ENCODE measurements at regions not wholly inside any gene's neighbourhood (a gene's known extent, or its start where the extent isn't known, plus 50 kb on each side); places are given as distances from the start of the nearest gene placed in this dataset.

DNA sequence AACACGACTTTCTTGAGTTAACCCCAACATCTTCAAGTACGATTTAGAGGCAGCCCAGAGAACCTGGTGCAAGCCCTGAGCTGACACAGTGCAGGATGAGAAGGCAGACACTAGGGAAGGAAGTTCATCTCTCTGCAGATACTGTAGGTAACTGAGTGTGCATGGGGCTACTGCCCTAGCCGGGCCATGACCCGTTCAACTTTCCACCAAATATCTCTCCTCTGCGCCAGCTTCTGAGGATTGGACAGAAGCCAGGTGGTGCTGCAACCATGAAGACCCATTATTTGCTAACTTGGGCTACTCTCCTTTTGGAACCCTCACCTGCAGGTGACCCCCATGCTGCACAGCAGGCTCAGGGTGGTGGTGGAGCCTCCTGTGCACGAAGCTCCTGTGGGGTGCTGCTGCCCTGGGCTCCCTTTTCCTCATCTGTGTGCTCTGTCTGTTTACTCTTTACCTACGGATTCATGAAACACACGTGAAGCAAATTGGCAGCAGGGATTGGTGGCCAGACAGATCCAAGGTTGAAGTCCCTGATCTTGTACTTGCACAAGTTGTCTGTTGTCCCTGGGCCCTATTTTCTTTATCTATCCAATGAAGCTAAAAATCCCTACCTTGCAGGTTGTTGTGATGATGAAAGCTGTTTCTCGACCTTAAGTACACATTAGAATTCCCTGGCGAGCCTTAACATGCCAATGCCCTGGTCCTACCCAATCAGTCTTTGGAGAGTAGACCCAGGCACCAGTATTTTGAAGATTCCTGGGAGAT, 227.8 kb downstream of the LACC1 start:
- TF ChIP-seq RAD21 (IDR thresholded peaks at IDR 0.05; ENCODE audit: low read depth) (no peak), NFIC (IDR thresholded peaks at IDR 0.05) (no peak), TCF12 (IDR thresholded peaks at IDR 0.05; ENCODE audit: low read depth) (no peak), FOXM1 (IDR thresholded peaks at IDR 0.05; ENCODE audit: borderline replicate concordance, low read depth) (no peak)
- TF ChIP-seq, protein P1, sequence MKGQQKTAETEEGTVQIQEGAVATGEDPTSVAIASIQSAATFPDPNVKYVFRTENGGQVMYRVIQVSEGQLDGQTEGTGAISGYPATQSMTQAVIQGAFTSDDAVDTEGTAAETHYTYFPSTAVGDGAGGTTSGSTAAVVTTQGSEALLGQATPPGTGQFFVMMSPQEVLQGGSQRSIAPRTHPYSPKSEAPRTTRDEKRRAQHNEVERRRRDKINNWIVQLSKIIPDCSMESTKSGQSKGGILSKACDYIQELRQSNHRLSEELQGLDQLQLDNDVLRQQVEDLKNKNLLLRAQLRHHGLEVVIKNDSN (IDR thresholded peaks at IDR 0.05): no peak
- TF ChIP-seq, protein P2, sequence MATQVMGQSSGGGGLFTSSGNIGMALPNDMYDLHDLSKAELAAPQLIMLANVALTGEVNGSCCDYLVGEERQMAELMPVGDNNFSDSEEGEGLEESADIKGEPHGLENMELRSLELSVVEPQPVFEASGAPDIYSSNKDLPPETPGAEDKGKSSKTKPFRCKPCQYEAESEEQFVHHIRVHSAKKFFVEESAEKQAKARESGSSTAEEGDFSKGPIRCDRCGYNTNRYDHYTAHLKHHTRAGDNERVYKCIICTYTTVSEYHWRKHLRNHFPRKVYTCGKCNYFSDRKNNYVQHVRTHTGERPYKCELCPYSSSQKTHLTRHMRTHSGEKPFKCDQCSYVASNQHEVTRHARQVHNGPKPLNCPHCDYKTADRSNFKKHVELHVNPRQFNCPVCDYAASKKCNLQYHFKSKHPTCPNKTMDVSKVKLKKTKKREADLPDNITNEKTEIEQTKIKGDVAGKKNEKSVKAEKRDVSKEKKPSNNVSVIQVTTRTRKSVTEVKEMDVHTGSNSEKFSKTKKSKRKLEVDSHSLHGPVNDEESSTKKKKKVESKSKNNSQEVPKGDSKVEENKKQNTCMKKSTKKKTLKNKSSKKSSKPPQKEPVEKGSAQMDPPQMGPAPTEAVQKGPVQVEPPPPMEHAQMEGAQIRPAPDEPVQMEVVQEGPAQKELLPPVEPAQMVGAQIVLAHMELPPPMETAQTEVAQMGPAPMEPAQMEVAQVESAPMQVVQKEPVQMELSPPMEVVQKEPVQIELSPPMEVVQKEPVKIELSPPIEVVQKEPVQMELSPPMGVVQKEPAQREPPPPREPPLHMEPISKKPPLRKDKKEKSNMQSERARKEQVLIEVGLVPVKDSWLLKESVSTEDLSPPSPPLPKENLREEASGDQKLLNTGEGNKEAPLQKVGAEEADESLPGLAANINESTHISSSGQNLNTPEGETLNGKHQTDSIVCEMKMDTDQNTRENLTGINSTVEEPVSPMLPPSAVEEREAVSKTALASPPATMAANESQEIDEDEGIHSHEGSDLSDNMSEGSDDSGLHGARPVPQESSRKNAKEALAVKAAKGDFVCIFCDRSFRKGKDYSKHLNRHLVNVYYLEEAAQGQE (IDR thresholded peaks at IDR 0.05; ENCODE audit: low read depth): no peak

GRCh38 chr13:44108331-44108858, 228.7 kb downstream of the LACC1 start:
- TF ChIP-seq, protein P1 (IDR thresholded peaks at IDR 0.05): no peak
- TF ChIP-seq CEBPB (IDR thresholded peaks at IDR 0.05) (no peak), FOXM1 (IDR thresholded peaks at IDR 0.05; ENCODE audit: borderline replicate concordance, low read depth) (no peak), CREB1 (IDR thresholded peaks at IDR 0.05; ENCODE audit: low read depth) (no peak), YY1 (IDR thresholded peaks at IDR 0.05; ENCODE audit: low read depth) (no peak), NFIC (IDR thresholded peaks at IDR 0.05) (no peak), TAF1 (IDR thresholded peaks at IDR 0.05; ENCODE audit: low read depth) (no peak), EP300 (IDR thresholded peaks at IDR 0.05; ENCODE audit: borderline replicate concordance) (no peak), TEAD4 (IDR thresholded peaks at IDR 0.05) (no peak), ZBTB7A (IDR thresholded peaks at IDR 0.05; ENCODE audit: low read depth) (no peak), RAD21 (IDR thresholded peaks at IDR 0.05; ENCODE audit: low read depth) (no peak), EGR1 (IDR thresholded peaks at IDR 0.05) (no peak)
- TF ChIP-seq, protein P2 (IDR thresholded peaks at IDR 0.05; ENCODE audit: low read depth): no peak

- TF ChIP-seq CREB1 (IDR thresholded peaks at IDR 0.05; ENCODE audit: low read depth) (no peak), TCF12 (IDR thresholded peaks at IDR 0.05; ENCODE audit: low read depth) (no peak), TEAD4 (IDR thresholded peaks at IDR 0.05) (no peak), ZBTB7A (IDR thresholded peaks at IDR 0.05; ENCODE audit: low read depth) (no peak), EP300 (IDR thresholded peaks at IDR 0.05; ENCODE audit: borderline replicate concordance) (no peak)
Measured at GRCh38 chr13:44110091-44110621, 230.5 kb downstream of the LACC1 start.

DNA sequence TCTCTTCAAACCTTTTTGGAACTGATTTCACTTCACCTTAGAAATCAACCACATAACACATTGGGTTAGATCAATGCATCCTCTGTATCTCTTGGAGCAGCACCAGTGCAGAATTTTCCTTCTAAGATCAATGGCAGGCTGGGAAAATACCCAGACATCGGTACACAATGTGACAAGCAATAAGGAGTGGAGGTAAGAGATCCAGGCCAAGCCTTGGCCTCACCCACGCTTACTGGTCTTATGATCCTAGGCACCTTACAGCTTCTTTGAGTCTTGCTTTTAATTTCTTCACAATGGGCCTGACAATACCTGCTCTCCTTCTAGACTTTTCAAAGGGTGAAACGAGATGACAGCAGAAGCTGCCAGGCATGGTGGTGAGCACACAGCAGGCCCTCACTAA, 232.0 kb downstream of the LACC1 start:
- TF ChIP-seq FOXM1 (IDR thresholded peaks at IDR 0.05; ENCODE audit: borderline replicate concordance, low read depth) (no peak), RAD21 (IDR thresholded peaks at IDR 0.05; ENCODE audit: low read depth) (no peak), EGR1 (IDR thresholded peaks at IDR 0.05) (no peak), EP300 (IDR thresholded peaks at IDR 0.05; ENCODE audit: borderline replicate concordance) (no peak), MAX (IDR thresholded peaks at IDR 0.05) (no peak), YY1 (IDR thresholded peaks at IDR 0.05; ENCODE audit: low read depth) (no peak)

GRCh38 chr13:44112700-44113329, 233.1 kb downstream of the LACC1 start:
- TF ChIP-seq CREB1 (IDR thresholded peaks at IDR 0.05; ENCODE audit: low read depth) (no peak), MAX (IDR thresholded peaks at IDR 0.05) (no peak)
- TF ChIP-seq, protein P2 (IDR thresholded peaks at IDR 0.05; ENCODE audit: low read depth): no peak
